HCT116 (cell line): ENCODE measurements at regions not wholly inside any gene's neighbourhood (a gene's known extent, or its start where the extent isn't known, plus 50 kb on each side); places are given as distances from the start of the nearest gene placed in this dataset.

Experiments
- CTCF ChIP-seq, 3 experiments: fragments of 200-600 bp in 1 of 3; sonication (generic) in 1 of 3; IDR thresholded peaks in 2 of 3; conservative IDR thresholded peaks in 1 of 3; 2 replicates each; pipeline ENCODE4 v1.5.1; 2012 to 2017; ENCODE audit warnings: low read depth in 2 of 3, low read length in 2 of 3, antibody characterized with exemption in 1 of 3, borderline replicate concordance in 1 of 3, control low read depth in 1 of 3, mild to moderate bottlenecking in 1 of 3, mixed read lengths in 1 of 3, mixed run types in 1 of 3, moderate library complexity in 1 of 3; ENCODE audit not compliant: insufficient read depth in 1 of 3
- ELF1 ChIP-seq: IDR thresholded peaks from 2 replicates; pipeline ENCODE4 v1.6.1; 2012; ENCODE audit warnings: low read depth, borderline replicate concordance
- EZH2 ChIP-seq: fragments of 200-600 bp; sonication (generic); IDR thresholded peaks from 2 replicates; pipeline ENCODE4 v1.6.1; 2017; ENCODE audit warnings: antibody characterized with exemption, mixed run types
- EZH2phosphoT487 ChIP-seq: fragments of 200-600 bp; IDR thresholded peaks from 2 replicates; pipeline ENCODE4 v1.6.1; 2018; ENCODE audit warnings: antibody characterized with exemption, borderline replicate concordance
- JUND ChIP-seq: IDR thresholded peaks from 2 replicates; pipeline ENCODE4 v1.6.1; 2012
- MAX ChIP-seq: IDR thresholded peaks from 2 replicates; pipeline ENCODE4 v1.6.1; 2012
- POLR2A ChIP-seq: IDR thresholded peaks from 2 replicates; pipeline ENCODE4 v1.7.0; 2011; ENCODE audit warnings: borderline replicate concordance; ENCODE audit not compliant: insufficient read depth, insufficient read length; ENCODE audit errors: extremely low read depth
- POLR2AphosphoS5 ChIP-seq: IDR thresholded peaks from 2 replicates; pipeline ENCODE4 v1.6.1; 2011; ENCODE audit warnings: mild to moderate bottlenecking, low read depth, low read length, moderate library complexity
- RAD21 ChIP-seq: IDR thresholded peaks from 2 replicates; pipeline ENCODE4 v1.6.1; 2012; ENCODE audit warnings: low read depth, mild to moderate bottlenecking
- REST ChIP-seq: IDR thresholded peaks from 2 replicates; pipeline ENCODE4 v1.6.1; 2012; ENCODE audit warnings: low read depth
- SP1 ChIP-seq: IDR thresholded peaks from 2 replicates; pipeline ENCODE4 v1.6.1; 2012; ENCODE audit warnings: low read depth
- ZFX ChIP-seq: fragments of 450-650 bp; IDR thresholded peaks from 2 replicates; pipeline ENCODE4 v1.6.1; 2017
- ZNF274 ChIP-seq: fragments of 200-500 bp; sonication (Bioruptor generic); IDR thresholded peaks from 2 replicates; pipeline ENCODE4 v1.6.1; 2014; ENCODE audit warnings: mild to moderate bottlenecking, low read depth, low read length, inconsistent platforms
- TF ChIP-seq, protein P1 (sequence below): IDR thresholded peaks from 2 replicates; pipeline ENCODE4 v1.6.1; 2012

- TF ChIP-seq RAD21 = no peak
- no peak for TF ChIP-seq CTCF (IDR thresholded peaks at IDR 0.05 in 2 of 3, conservative IDR thresholded peaks at IDR 0.05 in 1 of 3; ENCODE audit: borderline replicate concordance in 1 of 3, insufficient read depth in 1 of 3, low read depth in 2 of 3, low read length in 2 of 3)
- no peak for TF ChIP-seq EZH2
- TF ChIP-seq POLR2AphosphoS5 = no peak
- TF ChIP-seq POLR2A = no peak
- no peak for TF ChIP-seq JUND
- no peak for TF ChIP-seq ELF1
- no peak for TF ChIP-seq ZNF274
- no peak for TF ChIP-seq REST
- no peak for TF ChIP-seq ZFX
- TF ChIP-seq, protein P1, sequence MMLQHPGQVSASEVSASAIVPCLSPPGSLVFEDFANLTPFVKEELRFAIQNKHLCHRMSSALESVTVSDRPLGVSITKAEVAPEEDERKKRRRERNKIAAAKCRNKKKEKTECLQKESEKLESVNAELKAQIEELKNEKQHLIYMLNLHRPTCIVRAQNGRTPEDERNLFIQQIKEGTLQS = no peak
- TF ChIP-seq MAX = no peak
- TF ChIP-seq SP1 = no peak
- TF ChIP-seq EZH2phosphoT487 = no peak
These were observed 74.9 kb upstream of the DOCK10 start for GRCh38 chr2:225117051-225117716.
